A549 (cell line): ENCODE measurements at regions not wholly inside any gene's neighbourhood (a gene's known extent, or its start where the extent isn't known, plus 50 kb on each side); places are given as distances from the start of the nearest gene placed in this dataset.

Experiments used
- CTCF ChIP-seq: fragments of >200 bp; sonication (Bioruptor Twin); formaldehyde crosslinking; IDR thresholded peaks from 3 replicates; pipeline ENCODE4 v1.5.1; 2016
- MAX ChIP-seq: IDR thresholded peaks from 2 replicates; pipeline ENCODE4 v1.6.1; 2012
- RFX5 ChIP-seq: fragments of 450-650 bp; IDR thresholded peaks from 2 replicates; pipeline ENCODE4 v1.7.1; 2014; ENCODE audit warnings: antibody characterized with exemption, mild to moderate bottlenecking, moderate library complexity

- TF ChIP-seq MAX: no peak
- no peak for TF ChIP-seq CTCF
- no peak for TF ChIP-seq RFX5
These were observed 50.0 kb upstream of the RFX8 start for GRCh38 chr2:101524806-101525430.
